ENCODE measurements at regions not wholly inside any gene's neighbourhood (a gene's known extent, or its start where the extent isn't known, plus 50 kb on each side); places are given as distances from the start of the nearest gene placed in this dataset.

GRCh38 chr6:138609801-138610430, 110.6 kb upstream of the NHSL1 start (continued):
- TF ChIP-seq ATF7-NPFF (CRISPR knock-in tag; IDR thresholded peaks at IDR 0.05; ENCODE audit: low read depth) (no peak), ZNF432 (CRISPR knock-in tag; IDR thresholded peaks at IDR 0.05; ENCODE audit: borderline replicate concordance) (no peak), RBM22 (optimal IDR thresholded peaks at IDR 0.05; ENCODE audit: low read length) (no peak), ZNF710 (CRISPR knock-in tag; IDR thresholded peaks at IDR 0.05; ENCODE audit: borderline replicate concordance) (no peak), ZNF468 (CRISPR knock-in tag; IDR thresholded peaks at IDR 0.05) (no peak), TGIF2 (CRISPR knock-in tag; IDR thresholded peaks at IDR 0.05) (no peak), ATF4 (CRISPR knock-in tag; IDR thresholded peaks at IDR 0.05) (peak in 1 of 2 experiments; percentile 59; a peak in 1 of 4 replicates), ZNF414 (CRISPR knock-in tag; IDR thresholded peaks at IDR 0.05) (no peak), ATF3 (CRISPR knock-in tag; IDR thresholded peaks at IDR 0.05) (no peak), BCLAF1 (IDR thresholded peaks at IDR 0.05) (no peak), ZNF879 (CRISPR knock-in tag; IDR thresholded peaks at IDR 0.05) (no peak), HNF4A (CRISPR knock-in tag; IDR thresholded peaks at IDR 0.05) (peak; percentile 59), ZNF563 (CRISPR knock-in tag; IDR thresholded peaks at IDR 0.05) (no peak), PATZ1 (CRISPR knock-in tag; IDR thresholded peaks at IDR 0.05) (0 out of 2 replicates have a peak, but pooled peaks have one; percentile 22), HMGA1 (CRISPR knock-in tag; conservative IDR thresholded peaks at IDR 0.05) (no peak), ZBTB33 (CRISPR knock-in tag; IDR thresholded peaks at IDR 0.05) (peak; percentile 34; the same call in 1 of the 2 replicates), ZNF567 (CRISPR knock-in tag; IDR thresholded peaks at IDR 0.05; ENCODE audit: borderline replicate concordance) (no peak), SALL2 (CRISPR knock-in tag; IDR thresholded peaks at IDR 0.05) (no peak)
